GM10248 (cell line): ENCODE measurements at regions not wholly inside any gene's neighbourhood (a gene's known extent, or its start where the extent isn't known, plus 50 kb on each side); places are given as distances from the start of the nearest gene placed in this dataset.

Experiments
- CTCF ChIA-PET: fragments of 300-600 bp; sonication (Branson Sonifier 250); formaldehyde crosslinking; extraction: SDS; loops from one replicate; lab custom pipeline; 2021; ENCODE audit warnings: antibody characterized with exemption; lab: Yijun Ruan, JAX
- POLR2A ChIA-PET: fragments of 350-650 bp; sonication (Branson Sonifier 250); formaldehyde crosslinking; extraction: SDS; loops from one replicate; lab custom pipeline; 2020; ENCODE audit warnings: antibody characterized with exemption; lab: Yijun Ruan, JAX
- DNase-seq: peaks from one replicate; pipeline ENCODE4 v3.0.0; 2012; ENCODE audit errors: extremely low spot score
- TF ChIP-seq, protein P1 (sequence below): IDR thresholded peaks from 2 replicates; pipeline ENCODE4 v1.5.1; 2012; ENCODE audit warnings: mild to moderate bottlenecking, low read depth; ENCODE audit errors: extremely low read depth, missing control alignments, control extremely low read depth

DNA sequence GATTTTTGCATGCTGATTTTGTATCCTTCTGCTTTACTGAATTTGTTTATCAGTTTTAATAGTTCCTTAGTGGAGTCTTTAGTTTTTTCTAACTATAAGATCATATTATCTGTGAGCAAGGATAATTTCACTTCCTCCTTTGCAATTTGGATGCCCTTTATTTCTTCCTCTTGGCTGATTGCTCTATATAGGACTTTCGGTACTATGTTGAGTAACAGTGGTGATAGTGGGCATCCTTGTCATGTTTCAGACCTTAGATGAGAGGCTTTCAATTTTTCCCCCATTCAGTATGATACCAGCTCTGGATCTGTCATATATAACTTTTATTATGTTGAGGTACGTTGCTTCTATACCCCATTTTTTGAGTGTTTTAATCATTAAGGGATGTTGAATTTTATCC is 224.5 kb upstream of the CNTNAP4 start:
- ChIA-PET CTCF (no interaction called here), POLR2A (no interaction called here)
- DNase-seq = no peak
- TF ChIP-seq, protein P1, sequence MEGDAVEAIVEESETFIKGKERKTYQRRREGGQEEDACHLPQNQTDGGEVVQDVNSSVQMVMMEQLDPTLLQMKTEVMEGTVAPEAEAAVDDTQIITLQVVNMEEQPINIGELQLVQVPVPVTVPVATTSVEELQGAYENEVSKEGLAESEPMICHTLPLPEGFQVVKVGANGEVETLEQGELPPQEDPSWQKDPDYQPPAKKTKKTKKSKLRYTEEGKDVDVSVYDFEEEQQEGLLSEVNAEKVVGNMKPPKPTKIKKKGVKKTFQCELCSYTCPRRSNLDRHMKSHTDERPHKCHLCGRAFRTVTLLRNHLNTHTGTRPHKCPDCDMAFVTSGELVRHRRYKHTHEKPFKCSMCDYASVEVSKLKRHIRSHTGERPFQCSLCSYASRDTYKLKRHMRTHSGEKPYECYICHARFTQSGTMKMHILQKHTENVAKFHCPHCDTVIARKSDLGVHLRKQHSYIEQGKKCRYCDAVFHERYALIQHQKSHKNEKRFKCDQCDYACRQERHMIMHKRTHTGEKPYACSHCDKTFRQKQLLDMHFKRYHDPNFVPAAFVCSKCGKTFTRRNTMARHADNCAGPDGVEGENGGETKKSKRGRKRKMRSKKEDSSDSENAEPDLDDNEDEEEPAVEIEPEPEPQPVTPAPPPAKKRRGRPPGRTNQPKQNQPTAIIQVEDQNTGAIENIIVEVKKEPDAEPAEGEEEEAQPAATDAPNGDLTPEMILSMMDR = no peak

DNA sequence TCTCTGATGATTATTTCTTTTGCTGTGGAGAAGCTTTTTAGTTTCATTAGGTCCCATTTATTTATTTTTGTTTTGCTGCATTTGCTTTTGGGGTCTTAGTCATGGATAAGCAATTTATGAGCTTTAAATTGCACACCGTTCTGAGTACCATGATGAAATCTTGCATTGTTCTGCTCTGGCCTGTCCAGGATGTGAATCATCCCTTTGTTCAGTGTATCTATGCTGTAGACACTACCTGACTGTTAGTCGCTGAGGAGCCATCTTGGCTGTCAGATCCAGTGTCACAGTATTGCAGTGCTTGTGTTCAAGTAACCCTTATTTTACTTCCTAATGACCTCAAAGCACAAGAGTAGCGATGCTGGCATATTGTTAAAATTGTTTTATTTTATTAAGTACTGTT is 218.0 kb upstream of the CNTNAP4 start:
- TF ChIP-seq, protein P1 = no peak
- no peak for DNase-seq
- ChIA-PET CTCF (no interaction called here), POLR2A (no interaction called here)

DNA sequence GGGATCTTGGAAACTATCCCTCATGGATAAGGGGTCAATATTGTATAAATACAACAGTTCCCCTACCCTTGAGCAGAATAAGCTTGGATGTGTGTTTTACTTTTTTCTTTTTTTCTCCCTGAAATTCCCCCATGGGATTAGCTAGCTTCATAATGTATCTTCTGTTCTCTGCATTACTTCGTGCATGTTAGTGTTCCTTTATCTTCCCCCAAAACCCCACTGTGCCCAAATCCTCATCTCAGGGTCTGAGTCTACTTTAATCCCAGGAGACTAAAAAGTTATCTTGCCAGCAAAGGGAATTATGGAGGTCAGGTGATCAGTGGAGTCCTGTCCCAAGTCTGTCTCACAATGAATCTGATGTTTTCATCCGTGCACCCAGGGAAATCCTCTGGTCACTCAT is 217.5 kb upstream of the CNTNAP4 start:
- no peak for DNase-seq
- TF ChIP-seq, protein P1 = no peak
- ChIA-PET POLR2A (no interaction called here), CTCF (no interaction called here)

DNA sequence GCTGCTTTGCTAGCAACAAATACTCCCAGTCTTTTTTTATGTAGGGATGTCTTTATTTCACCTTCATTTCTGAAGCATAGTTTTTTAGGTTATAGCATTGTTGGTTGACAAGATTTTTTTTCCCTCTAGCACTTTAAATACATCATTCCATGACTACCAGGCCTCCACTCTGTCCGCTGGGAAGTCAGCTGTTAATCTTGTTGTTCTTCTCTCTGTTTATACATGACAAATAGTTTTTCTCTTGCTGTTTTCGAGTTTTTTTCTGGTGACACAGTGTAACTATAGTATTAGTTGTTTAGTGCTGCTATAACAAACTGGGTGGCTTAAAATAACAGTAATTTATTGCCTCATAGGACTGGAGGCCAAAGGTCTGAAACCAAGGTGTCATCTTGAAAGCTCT is 205.5 kb upstream of the CNTNAP4 start:
- TF ChIP-seq, protein P1 = no peak
- ChIA-PET CTCF (no interaction called here), POLR2A (no interaction called here)
- DNase-seq = no peak

DNA sequence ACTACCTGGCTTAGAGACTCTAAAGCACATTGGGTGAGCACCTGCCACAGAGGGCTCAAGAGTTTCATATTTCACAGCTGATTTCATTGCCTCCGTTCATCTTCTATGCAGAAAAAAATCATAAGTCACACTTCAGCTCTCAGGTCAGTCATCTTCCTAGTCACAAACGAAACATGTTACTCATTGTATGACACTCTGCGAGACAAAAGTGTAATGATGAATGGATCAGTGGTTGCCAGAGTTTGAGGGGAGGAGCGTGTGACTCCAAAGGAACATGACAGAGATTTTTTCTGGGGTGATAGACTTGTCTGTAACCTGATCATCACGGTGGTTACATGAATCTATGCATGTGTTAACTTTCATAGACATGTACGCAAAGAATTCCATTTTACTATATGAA is 195.2 kb upstream of the CNTNAP4 start:
- CTCF ChIA-PET = no interaction called here
- DNase-seq = no peak
- POLR2A ChIA-PET = no interaction called here
- TF ChIP-seq, protein P1 = no peak

DNA sequence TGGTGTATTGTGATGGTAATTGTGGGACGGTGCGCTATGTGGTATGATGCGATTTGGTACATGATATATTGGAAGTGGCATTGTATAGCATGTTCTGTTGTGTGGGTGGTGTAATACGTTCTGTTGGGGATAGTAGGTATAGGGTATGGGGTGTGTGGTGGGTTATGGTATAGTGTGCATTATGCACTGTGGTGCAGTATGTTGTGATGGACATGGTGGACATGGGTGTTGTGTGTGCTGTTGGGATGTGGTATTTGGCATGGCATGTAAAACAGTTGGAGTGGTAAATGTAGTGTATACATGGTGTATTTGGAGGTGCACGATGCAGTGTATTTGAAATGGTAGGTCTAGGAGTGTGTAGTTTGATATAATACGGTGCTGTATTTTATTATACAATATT is 170.6 kb upstream of the CNTNAP4 start:
- TF ChIP-seq, protein P1 = no peak
- no peak for DNase-seq
- ChIA-PET CTCF (no interaction called here), POLR2A (no interaction called here)

DNA sequence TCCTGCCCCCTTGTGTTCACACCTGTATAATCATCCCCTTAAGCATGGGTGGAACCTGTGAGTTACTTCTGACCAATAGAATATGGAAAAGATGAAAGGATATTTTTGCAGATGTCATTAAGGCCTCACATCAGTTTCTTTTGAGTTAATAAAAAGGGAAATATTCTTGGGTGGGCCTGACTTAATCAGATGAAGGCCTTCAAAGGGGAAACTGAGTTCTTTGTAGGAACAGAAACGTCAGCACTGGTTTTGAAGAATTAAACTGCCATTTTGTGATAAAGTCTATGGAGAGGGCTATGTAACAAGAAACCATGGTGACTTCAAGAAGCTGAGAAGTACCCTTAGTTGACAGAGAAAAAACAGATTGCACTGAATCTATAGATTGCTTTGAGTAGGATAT is 168.7 kb upstream of the CNTNAP4 start:
- DNase-seq = no peak
- TF ChIP-seq, protein P1 = no peak
- ChIA-PET POLR2A (no interaction called here), CTCF (no interaction called here)
